Brain microvascular endothelial cell (primary cell): ENCODE measurements at regions not wholly inside any gene's neighbourhood (a gene's known extent, or its start where the extent isn't known, plus 50 kb on each side); places are given as distances from the start of the nearest gene placed in this dataset.
"Not testable (repeated sequence)": the region's sequence is repeated elsewhere in the genome, so short reads cannot be mapped to it uniquely, and the experiment has no call there.

Experiments used
- DNase-seq: peaks from one replicate; pipeline ENCODE4 v3.0.0-alpha.2; 2020
- H3K27ac ChIP-seq: fragments of 250-450 bp; sonication (Bioruptor Pico); 2 replicates; pipeline ENCODE4 v1.5.1; 2020; ENCODE audit warnings: mild to moderate bottlenecking, moderate library complexity
- H3K27me3 ChIP-seq: fragments of 250-450 bp; sonication (Bioruptor Pico); replicated peaks from 2 replicates; pipeline ENCODE4 v1.5.1; 2020; ENCODE audit warnings: mild to moderate bottlenecking
- H3K36me3 ChIP-seq: fragments of 250-450 bp; sonication (Bioruptor Pico); replicated peaks from 2 replicates; pipeline ENCODE4 v1.5.1; 2020; ENCODE audit warnings: mild to moderate bottlenecking
- H3K4me3 ChIP-seq: 2 replicates; pipeline ENCODE4 v1.5.1; 2011; ENCODE audit warnings: low read depth, mild to moderate bottlenecking, control low read depth, low read length, moderate library complexity
- in situ Hi-C: cut with HindIII; loops from 2 replicates; pipeline ENCODE4 v1.10.0; 2017; ENCODE audit warnings: low sequenced_read_pairs, low pct_ligation_motif_present
- TF ChIP-seq, protein P1 (sequence below): IDR thresholded peaks from 2 replicates; pipeline ENCODE4 v1.5.1; 2011; ENCODE audit warnings: low read depth, mild to moderate bottlenecking, moderate library complexity, low read length, control low read depth, inconsistent platforms; ENCODE audit errors: missing control alignments

DNA sequence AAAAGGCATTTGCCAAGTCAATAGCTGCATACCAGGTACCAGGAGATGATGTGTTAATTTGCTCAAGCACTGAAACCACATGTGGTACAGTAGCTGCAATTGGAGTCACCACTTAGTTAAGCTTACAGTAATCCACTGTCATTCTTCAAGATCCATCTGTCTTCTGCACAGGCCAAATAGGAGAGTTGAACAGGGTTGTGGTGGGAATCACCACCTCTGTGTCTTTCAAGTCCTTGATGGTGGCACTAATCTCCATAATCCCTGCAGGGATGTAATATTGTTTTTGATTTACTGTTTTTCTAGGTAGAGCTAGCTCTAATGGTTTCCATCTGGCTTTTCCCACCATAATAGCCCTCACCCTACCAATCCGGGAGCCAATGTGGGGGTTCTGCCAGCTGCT, 91.9 kb downstream of the FCRL5 start:
- TF ChIP-seq, protein P1, sequence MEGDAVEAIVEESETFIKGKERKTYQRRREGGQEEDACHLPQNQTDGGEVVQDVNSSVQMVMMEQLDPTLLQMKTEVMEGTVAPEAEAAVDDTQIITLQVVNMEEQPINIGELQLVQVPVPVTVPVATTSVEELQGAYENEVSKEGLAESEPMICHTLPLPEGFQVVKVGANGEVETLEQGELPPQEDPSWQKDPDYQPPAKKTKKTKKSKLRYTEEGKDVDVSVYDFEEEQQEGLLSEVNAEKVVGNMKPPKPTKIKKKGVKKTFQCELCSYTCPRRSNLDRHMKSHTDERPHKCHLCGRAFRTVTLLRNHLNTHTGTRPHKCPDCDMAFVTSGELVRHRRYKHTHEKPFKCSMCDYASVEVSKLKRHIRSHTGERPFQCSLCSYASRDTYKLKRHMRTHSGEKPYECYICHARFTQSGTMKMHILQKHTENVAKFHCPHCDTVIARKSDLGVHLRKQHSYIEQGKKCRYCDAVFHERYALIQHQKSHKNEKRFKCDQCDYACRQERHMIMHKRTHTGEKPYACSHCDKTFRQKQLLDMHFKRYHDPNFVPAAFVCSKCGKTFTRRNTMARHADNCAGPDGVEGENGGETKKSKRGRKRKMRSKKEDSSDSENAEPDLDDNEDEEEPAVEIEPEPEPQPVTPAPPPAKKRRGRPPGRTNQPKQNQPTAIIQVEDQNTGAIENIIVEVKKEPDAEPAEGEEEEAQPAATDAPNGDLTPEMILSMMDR: no peak
- H3K27ac ChIP-seq: no peak overlapping the region
- no peaks in the 10 kb centered on the region for H3K27me3 ChIP-seq
- no peak overlapping the region for H3K4me3 ChIP-seq
- H3K36me3 ChIP-seq: no peaks in the 10 kb centered on the region
- DNase-seq: no peak
- in situ Hi-C loops: no loop called here

DNA sequence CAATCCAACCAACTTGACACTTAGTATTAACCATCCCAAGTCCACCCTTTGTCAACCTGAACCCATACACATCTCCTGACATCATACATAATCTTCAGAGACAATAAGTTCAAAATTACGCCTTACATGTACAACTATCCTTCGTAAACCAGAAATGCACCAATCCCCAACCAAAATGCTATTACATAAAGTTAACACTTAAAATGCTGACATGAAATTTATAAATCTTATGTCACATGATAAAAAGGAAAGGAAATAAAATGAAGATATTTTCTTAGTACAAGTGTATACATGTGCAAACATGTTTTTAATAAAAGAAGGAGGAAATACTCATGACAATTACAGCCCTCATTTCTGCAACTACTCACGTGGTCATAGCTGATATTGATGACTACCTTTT, 95.0 kb downstream of the FCRL5 start:
- no peak overlapping the region for H3K27ac ChIP-seq
- TF ChIP-seq, protein P1: no peak
- no peak overlapping the region for H3K4me3 ChIP-seq
- DNase-seq: no peak
- in situ Hi-C loops: no loop called here
- H3K36me3 ChIP-seq: no peaks in the 10 kb centered on the region
- H3K27me3 ChIP-seq: no peaks in the 10 kb centered on the region

DNA sequence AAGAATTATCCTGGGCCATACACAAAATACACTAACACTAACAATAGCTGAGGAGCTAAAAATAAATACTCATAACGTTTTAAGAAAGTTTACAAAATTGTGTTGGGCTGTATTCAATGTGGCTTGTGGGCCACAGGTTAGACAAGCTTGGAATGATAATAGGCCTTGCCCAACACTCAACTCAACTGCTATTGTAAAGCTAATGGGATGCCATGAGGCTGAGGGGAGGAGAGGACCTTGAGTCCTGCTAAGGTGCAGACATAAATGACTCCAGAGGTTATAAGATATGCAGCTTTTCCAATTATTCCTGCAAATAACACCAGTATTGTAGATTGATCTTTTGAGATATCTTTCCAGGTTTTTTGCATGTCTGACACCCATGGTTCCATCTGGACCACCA, 97.0 kb downstream of the FCRL5 start:
- H3K27me3 ChIP-seq: no peaks in the 10 kb centered on the region
- in situ Hi-C loops: no loop called here
- DNase-seq: no peak
- H3K36me3 ChIP-seq: no peaks in the 10 kb centered on the region
- TF ChIP-seq, protein P1: no peak
- no peak overlapping the region for H3K4me3 ChIP-seq
- H3K27ac ChIP-seq: no peak overlapping the region

DNA sequence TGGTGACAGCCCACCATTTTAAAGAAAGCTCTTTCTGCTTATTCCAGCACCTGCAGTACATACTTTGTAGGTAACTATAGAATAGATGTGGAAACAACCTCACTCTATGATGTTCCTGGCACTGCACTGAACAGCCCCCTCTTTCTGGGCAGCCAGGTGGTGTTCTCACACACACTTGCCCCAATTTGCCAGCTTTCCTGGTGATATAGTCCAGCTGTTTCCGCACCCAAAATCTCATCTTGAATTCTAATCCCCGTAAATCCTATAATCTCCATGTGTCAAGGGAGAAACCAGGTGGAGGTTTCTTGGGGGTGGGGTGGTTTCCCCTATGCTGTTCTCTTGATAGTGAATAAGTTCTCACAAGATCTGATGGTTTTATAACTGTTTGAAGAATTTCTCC, 102.2 kb downstream of the FCRL5 start:
- H3K4me3 ChIP-seq: no peak overlapping the region
- no peaks in the 10 kb centered on the region for H3K27me3 ChIP-seq
- H3K36me3 ChIP-seq: no peaks in the 10 kb centered on the region
- in situ Hi-C loops: no loop called here
- no peak for DNase-seq
- no peak overlapping the region for H3K27ac ChIP-seq
- TF ChIP-seq, protein P1: no peak

DNA sequence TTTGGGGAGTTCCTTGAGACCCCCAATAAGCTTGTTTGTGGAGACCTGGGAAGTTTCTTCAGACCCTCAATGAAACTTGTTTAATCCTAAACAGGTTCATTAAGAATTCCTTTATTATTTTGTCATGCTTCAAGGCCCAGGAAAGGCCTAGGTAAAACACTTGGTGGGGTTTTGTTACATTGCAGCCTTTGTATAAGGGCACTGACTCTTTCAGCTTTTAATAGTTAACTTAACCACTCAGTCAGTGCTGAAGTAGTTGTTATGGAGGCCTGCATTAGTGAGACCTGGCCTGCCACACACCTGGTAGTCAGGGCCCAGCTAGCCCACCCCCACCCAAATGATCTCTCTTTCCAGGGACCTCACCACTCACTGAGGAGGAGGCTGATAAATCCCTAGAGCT, 103.7 kb downstream of the FCRL5 start:
- H3K36me3 ChIP-seq: no peaks in the 10 kb centered on the region
- no peak overlapping the region for H3K27ac ChIP-seq
- DNase-seq: no peak
- TF ChIP-seq, protein P1: no peak
- H3K4me3 ChIP-seq: no peak overlapping the region
- H3K27me3 ChIP-seq: no peaks in the 10 kb centered on the region
- in situ Hi-C loops: no loop called here

DNA sequence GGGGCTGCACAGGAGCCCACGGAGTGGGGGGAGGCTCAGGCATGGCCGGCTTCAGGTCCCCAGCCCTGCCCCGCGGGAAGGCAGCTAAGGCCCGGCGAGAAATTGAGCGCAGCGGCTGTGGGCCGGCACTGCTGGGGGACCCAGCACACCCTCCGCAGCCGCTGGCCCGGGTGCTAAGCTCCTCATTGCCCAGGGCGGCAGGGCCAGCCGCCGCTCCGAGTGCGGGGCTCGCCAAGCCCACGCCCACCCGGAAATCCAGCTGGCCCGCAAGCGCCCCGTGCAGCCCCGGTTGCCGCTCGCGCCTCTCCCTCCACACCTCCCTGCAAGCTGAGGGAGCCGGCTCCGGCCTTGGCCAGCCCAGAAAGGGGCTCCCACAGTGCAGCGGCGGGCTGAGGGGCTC, 106.0 kb downstream of the FCRL5 start:
- H3K4me3 ChIP-seq, H3K27ac ChIP-seq, DNase-seq, H3K27me3 ChIP-seq, H3K36me3 ChIP-seq, in situ Hi-C loops: not testable (repeated sequence)

DNA sequence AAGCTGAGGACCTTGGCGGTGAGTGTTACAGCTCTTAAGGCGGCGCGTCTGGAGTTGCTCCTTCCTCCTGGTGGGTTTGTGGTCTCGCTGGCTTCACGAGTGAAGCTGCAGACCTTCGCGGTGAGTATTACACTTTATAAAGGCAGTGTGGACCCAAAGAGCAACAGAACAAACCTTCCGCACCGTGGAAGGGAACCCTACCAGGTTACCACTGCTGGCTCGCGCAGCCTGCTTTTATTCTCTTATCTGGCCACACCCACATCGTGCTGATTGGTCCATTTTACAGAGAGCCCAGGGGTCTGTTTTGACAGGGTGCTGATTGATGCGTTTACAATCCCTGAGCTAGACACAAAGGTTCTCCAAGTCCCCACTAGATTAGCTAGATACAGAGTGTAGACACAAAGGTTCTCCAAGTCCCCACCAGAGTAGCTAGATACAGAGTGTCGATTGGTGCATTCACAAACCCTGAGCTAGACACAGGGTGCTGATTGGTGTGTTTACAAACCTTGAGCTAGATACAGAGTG, 106.6 kb downstream of the FCRL5 start:
- in situ Hi-C loops, H3K4me3 ChIP-seq, H3K27ac ChIP-seq, DNase-seq, H3K36me3 ChIP-seq, H3K27me3 ChIP-seq: not testable (repeated sequence)
